Liver (tissue), 8 donors: ENCODE measurements at regions not wholly inside any gene's neighbourhood (a gene's known extent, or its start where the extent isn't known, plus 50 kb on each side); places are given as distances from the start of the nearest gene placed in this dataset.

Experiments
- DNase-seq: peaks from one replicate; pipeline ENCODE4 v3.0.0-alpha.2; 2017; ENCODE audit warnings: low spot score
- H3K27ac ChIP-seq, 2 donors: one replicate each; pipeline ENCODE4 v1.7.0; 2013; ENCODE audit warnings: inconsistent platforms in 2 of 2, low read length in 2 of 2, control low read depth in 1 of 2, low read depth in 1 of 2, mild to moderate bottlenecking in 1 of 2
- H3K27me3 ChIP-seq, 4 donors: one replicate each; pipeline versions ENCODE4 v1.6.1 to v1.7.0; 2013; ENCODE audit warnings: low read length in 3 of 4, inconsistent platforms in 1 of 4, mild to moderate bottlenecking in 1 of 4, moderate library complexity in 1 of 4; ENCODE audit not compliant: control insufficient read depth in 4 of 4, insufficient read depth in 4 of 4
- H3K36me3 ChIP-seq, 4 donors: one replicate each; pipeline versions ENCODE4 v1.6.1 to v1.7.0; 2013; ENCODE audit warnings: low read length in 3 of 4, mild to moderate bottlenecking in 3 of 4, low read depth in 1 of 4, moderate library complexity in 1 of 4; ENCODE audit not compliant: control insufficient read depth in 4 of 4, insufficient read depth in 3 of 4
- H3K4me1 ChIP-seq, 4 donors: one replicate each; pipeline versions ENCODE4 v1.6.1 to v1.7.0; 2013; ENCODE audit warnings: low read length in 3 of 4, mild to moderate bottlenecking in 3 of 4, moderate library complexity in 1 of 4; ENCODE audit not compliant: control insufficient read depth in 4 of 4, insufficient read depth in 4 of 4
- H3K4me3 ChIP-seq, 3 donors: one replicate each; pipeline versions ENCODE4 v1.6.1 to v1.7.0; 2013; ENCODE audit warnings: low read length in 3 of 3, control low read depth in 1 of 3, low read depth in 1 of 3, mild to moderate bottlenecking in 1 of 3
- H3K9ac ChIP-seq, 2 donors: one replicate each; pipeline ENCODE4 v1.7.0; 2013; ENCODE audit warnings: low read length in 2 of 2, mild to moderate bottlenecking in 2 of 2, moderate library complexity in 2 of 2, control low read depth in 1 of 2, low read depth in 1 of 2
- H3K9me3 ChIP-seq, 4 donors: one replicate each; pipeline versions ENCODE4 v1.6.1 to v1.7.0; 2013; ENCODE audit warnings: low read length in 3 of 4; ENCODE audit not compliant: control insufficient read depth in 4 of 4
- ATF3 ChIP-seq: IDR thresholded peaks from 2 replicates; pipeline ENCODE4 v1.6.1; 2016; ENCODE audit warnings: antibody characterized with exemption
- CTCF ChIP-seq: fragments of 150-350 bp; IDR thresholded peaks from 2 replicates; pipeline ENCODE4 v1.5.1; 2017; ENCODE audit warnings: improper control_type of control experiment, low read depth, low read length; ENCODE audit not compliant: missing input control
- EGR1 ChIP-seq, 2 donors: IDR thresholded peaks; 2 replicates each; pipeline ENCODE4 v1.6.1; 2016 to 2018; ENCODE audit warnings: antibody characterized with exemption in 2 of 2, low read depth in 2 of 2
- GABPA ChIP-seq, 2 donors: IDR thresholded peaks in 1 of 2; conservative IDR thresholded peaks in 1 of 2; 2 replicates each; pipeline ENCODE4 v1.6.1; 2016; ENCODE audit warnings: antibody characterized with exemption in 2 of 2, mild to moderate bottlenecking in 1 of 2, moderate library complexity in 1 of 2
- HNF4A ChIP-seq, 2 donors: conservative IDR thresholded peaks; 2 replicates each; pipeline ENCODE4 v1.6.1; 2016; ENCODE audit warnings: antibody characterized with exemption in 2 of 2, mild to moderate bottlenecking in 2 of 2
- HNF4G ChIP-seq: IDR thresholded peaks from 2 replicates; pipeline ENCODE4 v1.6.1; 2016; ENCODE audit warnings: antibody characterized with exemption
- MAX ChIP-seq: IDR thresholded peaks from 2 replicates; pipeline ENCODE4 v1.6.1; 2016; ENCODE audit warnings: antibody characterized with exemption
- NR2F2 ChIP-seq: IDR thresholded peaks from 2 replicates; pipeline ENCODE4 v1.6.1; 2016; ENCODE audit warnings: antibody characterized with exemption
- RAD21 ChIP-seq, 2 donors: IDR thresholded peaks; 2 replicates each; pipeline ENCODE4 v1.6.1; 2016; ENCODE audit warnings: antibody characterized with exemption in 2 of 2, mild to moderate bottlenecking in 2 of 2
- REST ChIP-seq: IDR thresholded peaks from 2 replicates; pipeline ENCODE4 v1.6.1; 2016; ENCODE audit warnings: antibody characterized with exemption, mild to moderate bottlenecking
- RXRA ChIP-seq, 2 donors: IDR thresholded peaks; 2 replicates each; pipeline ENCODE4 v1.6.1; 2017 to 2018; ENCODE audit warnings: antibody characterized with exemption in 2 of 2, mild to moderate bottlenecking in 1 of 2
- SP1 ChIP-seq: IDR thresholded peaks from 2 replicates; pipeline ENCODE4 v1.6.1; 2018; ENCODE audit warnings: antibody characterized with exemption, mild to moderate bottlenecking
- TAF1 ChIP-seq: conservative IDR thresholded peaks from 2 replicates; pipeline ENCODE4 v1.6.1; 2016; ENCODE audit warnings: antibody characterized with exemption, mild to moderate bottlenecking
- YY1 ChIP-seq: IDR thresholded peaks from 2 replicates; pipeline ENCODE4 v1.6.1; 2016; ENCODE audit warnings: antibody characterized with exemption, mild to moderate bottlenecking
- ZBTB33 ChIP-seq: IDR thresholded peaks from 2 replicates; pipeline ENCODE4 v1.6.1; 2016; ENCODE audit warnings: antibody characterized with exemption
- WGBS: extraction: QIAGEN DNeasy Blood & Tissue Kit; methylation state at CpG from one replicate; pipeline ENCODE4 v1.1.7; 2013; 5-methylcytosine and 5-hydroxymethylcytosine counted together
- donor health status: healthy.
- donor health status: healthy.
- donor health status: healthy.
- donor health status: healthy.
- donor health status: healthy.

GRCh38 chr18:22064581-22064980 lies 104.8 kb upstream of the GATA6 start:
- 88% methylated on average over 7 of the region's 7 CpGs for WGBS
- Histone ChIP-seq H3K4me1 (no peaks in the 10 kb centered on the region), H3K27ac (no peak overlapping the region), H3K9me3 (no peaks in the 10 kb centered on the region), H3K27me3 (no peaks in the 10 kb centered on the region), H3K9ac (no peak overlapping the region), H3K4me3 (no peak overlapping the region), H3K36me3 (no peaks in the 10 kb centered on the region)
- TF ChIP-seq HNF4G (no peak), CTCF (no peak), ZBTB33 (no peak), TAF1 (no peak), NR2F2 (no peak), ATF3 (no peak), RAD21 (IDR thresholded peaks at IDR 0.05) (no peak), GABPA (IDR thresholded peaks at IDR 0.05 in 1 of 2, conservative IDR thresholded peaks at IDR 0.05 in 1 of 2) (no peak), MAX (no peak), RXRA (IDR thresholded peaks at IDR 0.05) (no peak), SP1 (no peak), YY1 (no peak), HNF4A (conservative IDR thresholded peaks at IDR 0.05) (no peak)
- no peak for DNase-seq

- Histone ChIP-seq H3K4me1 (peaks cover 0 to 3% (median 0%) of the 10 kb centered on the region in 4 donors), H3K27me3 (no peaks in the 10 kb centered on the region), H3K4me3 (no peak overlapping the region), H3K9ac (no peak overlapping the region), H3K27ac (no peak overlapping the region), H3K36me3 (no peaks in the 10 kb centered on the region), H3K9me3 (no peaks in the 10 kb centered on the region)
- no peak for DNase-seq
- 85% methylated on average over 5 of the region's 5 CpGs for WGBS
- TF ChIP-seq SP1: no peak
- no peak for TF ChIP-seq REST
- TF ChIP-seq HNF4G: no peak
- no peak for TF ChIP-seq NR2F2
- no peak for TF ChIP-seq MAX
- no peak for TF ChIP-seq ATF3
- no peak for TF ChIP-seq EGR1 (IDR thresholded peaks at IDR 0.05; ENCODE audit: low read depth in 2 of 2)
- no peak for TF ChIP-seq RAD21 (IDR thresholded peaks at IDR 0.05)
- TF ChIP-seq TAF1: no peak
- TF ChIP-seq GABPA (IDR thresholded peaks at IDR 0.05 in 1 of 2, conservative IDR thresholded peaks at IDR 0.05 in 1 of 2): no peak
- no peak for TF ChIP-seq RXRA (IDR thresholded peaks at IDR 0.05)
- TF ChIP-seq ZBTB33: no peak
- no peak for TF ChIP-seq CTCF
- TF ChIP-seq YY1: no peak
These were observed 104.1 kb upstream of the GATA6 start for GRCh38 chr18:22065311-22065710.
